Uterus (tissue), 3 donors: ENCODE measurements at regions not wholly inside any gene's neighbourhood (a gene's known extent, or its start where the extent isn't known, plus 50 kb on each side); places are given as distances from the start of the nearest gene placed in this dataset.
A peak's percentile ranks its signal among the peaks of the same experiment; 100 is the strongest.

Experiments used
- DNase-seq, 2 donors: peaks; one replicate each; pipeline ENCODE4 v3.0.0-alpha.2; 2019 to 2020
- H3K27ac ChIP-seq, 2 donors: fragments of 200-600 bp; sonication (generic); 1 replicate in 1 of 2; 2 replicates in 1 of 2; pipeline ENCODE4 v1.5.1; 2016 to 2018
- H3K27me3 ChIP-seq, 2 donors: fragments of 200-600 bp; sonication (generic); one replicate each; pipeline ENCODE4 v1.5.1; 2018 to 2019; ENCODE audit warnings: control low read depth in 1 of 2
- H3K36me3 ChIP-seq, 2 donors: fragments of 200-600 bp; sonication (generic); one replicate each; pipeline ENCODE4 v1.5.1; 2019; ENCODE audit warnings: control low read depth in 1 of 2
- H3K4me1 ChIP-seq, 2 donors: fragments of 200-600 bp; sonication (generic); one replicate each; pipeline ENCODE4 v1.5.1; 2018 to 2019; ENCODE audit warnings: control low read depth in 1 of 2
- H3K4me3 ChIP-seq, 2 donors: fragments of 200-600 bp; sonication (generic); 1 replicate in 1 of 2; 2 replicates in 1 of 2; pipeline ENCODE4 v1.5.1; 2018 to 2019; ENCODE audit warnings: mild to moderate bottlenecking in 1 of 2
- H3K9me3 ChIP-seq, 2 donors: fragments of 200-600 bp; sonication (generic); one replicate each; pipeline ENCODE4 v1.5.1; 2019; ENCODE audit warnings: control low read depth in 1 of 2
- POLR2A ChIP-seq, 2 donors: fragments of 450-650 bp; IDR thresholded peaks; one replicate each; pipeline ENCODE4 v1.6.1; 2016; ENCODE audit warnings: antibody characterized with exemption in 2 of 2, mild to moderate bottlenecking in 1 of 2, moderate library complexity in 1 of 2
- intact Hi-C: fragments of 100-400 bp; cut with DNase I; formaldehyde crosslinking; loops from one replicate; pipeline ENCODE4 v1.15.1; 2023; ENCODE audit warnings: low total_unique reads
- TF ChIP-seq, protein P1 (sequence below), 4 experiments: fragments of 200-600 bp in 2 of 4; fragments of 450-650 bp in 2 of 4; sonication (generic) in 2 of 4; IDR thresholded peaks; one replicate each; pipeline ENCODE4 v1.5.1; 2016 to 2019; ENCODE audit warnings: antibody characterized with exemption in 4 of 4, mild to moderate bottlenecking in 2 of 4, moderate library complexity in 1 of 4
- donor health status: DM: yes; HTN: yes; CAD: no.

DNA sequence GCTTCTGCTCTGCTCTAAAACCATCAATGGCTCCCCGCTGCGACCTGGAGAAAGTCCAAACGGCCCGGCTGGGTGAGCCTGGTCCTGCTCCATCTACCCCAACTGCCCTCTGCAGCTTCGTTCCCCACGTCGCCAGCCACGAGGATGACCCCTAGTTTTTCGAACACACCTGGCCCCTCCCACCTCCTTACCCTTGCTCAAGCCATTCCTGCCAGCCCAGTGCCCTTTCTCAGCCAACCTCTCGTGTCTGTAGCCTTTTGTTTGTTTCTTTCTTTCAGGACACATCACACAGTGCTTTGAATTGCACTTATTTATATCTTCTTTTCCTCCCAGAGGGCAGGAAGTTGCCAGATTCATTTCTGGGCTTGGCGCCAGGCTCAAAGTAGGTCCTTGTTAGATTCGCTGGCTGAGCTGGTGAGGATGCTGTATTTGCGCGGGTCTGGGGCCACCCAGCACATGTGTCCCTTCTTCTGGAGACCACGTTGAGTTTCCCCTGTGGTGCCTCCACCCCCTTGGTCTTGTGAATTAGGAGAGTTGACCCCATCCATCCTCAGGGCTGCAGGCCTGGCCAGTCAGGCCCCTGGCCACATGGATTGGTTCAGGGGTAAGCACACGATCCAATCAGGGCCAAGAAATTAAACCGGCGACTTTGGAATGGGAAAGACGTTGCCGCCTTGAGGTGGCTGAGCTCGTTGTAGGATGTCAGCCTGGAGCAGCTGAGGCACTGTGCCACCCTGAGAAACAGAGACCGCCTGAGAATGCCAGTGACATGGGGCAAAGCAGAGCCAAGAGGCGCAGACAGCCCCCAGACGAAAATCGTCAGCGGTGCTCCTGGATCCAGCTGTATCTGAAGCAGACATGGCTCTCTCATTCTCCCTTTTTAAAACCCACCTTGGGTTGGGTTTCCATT is 156.0 kb downstream of the CEBPB start:
- Histone ChIP-seq H3K4me1 (peaks cover 0 to 3% of the 10 kb centered on the region in 2 donors), H3K27me3 (no peaks in the 10 kb centered on the region), H3K9me3 (no peaks in the 10 kb centered on the region), H3K36me3 (no peaks in the 10 kb centered on the region), H3K4me3 (no peak overlapping the region), H3K27ac (peak overlapping the region; percentile 48 to 53)
- peak; percentile 84 to 88 for DNase-seq
- intact Hi-C loops = no loop called here
- TF ChIP-seq, protein P1, sequence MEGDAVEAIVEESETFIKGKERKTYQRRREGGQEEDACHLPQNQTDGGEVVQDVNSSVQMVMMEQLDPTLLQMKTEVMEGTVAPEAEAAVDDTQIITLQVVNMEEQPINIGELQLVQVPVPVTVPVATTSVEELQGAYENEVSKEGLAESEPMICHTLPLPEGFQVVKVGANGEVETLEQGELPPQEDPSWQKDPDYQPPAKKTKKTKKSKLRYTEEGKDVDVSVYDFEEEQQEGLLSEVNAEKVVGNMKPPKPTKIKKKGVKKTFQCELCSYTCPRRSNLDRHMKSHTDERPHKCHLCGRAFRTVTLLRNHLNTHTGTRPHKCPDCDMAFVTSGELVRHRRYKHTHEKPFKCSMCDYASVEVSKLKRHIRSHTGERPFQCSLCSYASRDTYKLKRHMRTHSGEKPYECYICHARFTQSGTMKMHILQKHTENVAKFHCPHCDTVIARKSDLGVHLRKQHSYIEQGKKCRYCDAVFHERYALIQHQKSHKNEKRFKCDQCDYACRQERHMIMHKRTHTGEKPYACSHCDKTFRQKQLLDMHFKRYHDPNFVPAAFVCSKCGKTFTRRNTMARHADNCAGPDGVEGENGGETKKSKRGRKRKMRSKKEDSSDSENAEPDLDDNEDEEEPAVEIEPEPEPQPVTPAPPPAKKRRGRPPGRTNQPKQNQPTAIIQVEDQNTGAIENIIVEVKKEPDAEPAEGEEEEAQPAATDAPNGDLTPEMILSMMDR (IDR thresholded peaks at IDR 0.05) = no peak
- no peak for TF ChIP-seq POLR2A (IDR thresholded peaks at IDR 0.05)

DNA sequence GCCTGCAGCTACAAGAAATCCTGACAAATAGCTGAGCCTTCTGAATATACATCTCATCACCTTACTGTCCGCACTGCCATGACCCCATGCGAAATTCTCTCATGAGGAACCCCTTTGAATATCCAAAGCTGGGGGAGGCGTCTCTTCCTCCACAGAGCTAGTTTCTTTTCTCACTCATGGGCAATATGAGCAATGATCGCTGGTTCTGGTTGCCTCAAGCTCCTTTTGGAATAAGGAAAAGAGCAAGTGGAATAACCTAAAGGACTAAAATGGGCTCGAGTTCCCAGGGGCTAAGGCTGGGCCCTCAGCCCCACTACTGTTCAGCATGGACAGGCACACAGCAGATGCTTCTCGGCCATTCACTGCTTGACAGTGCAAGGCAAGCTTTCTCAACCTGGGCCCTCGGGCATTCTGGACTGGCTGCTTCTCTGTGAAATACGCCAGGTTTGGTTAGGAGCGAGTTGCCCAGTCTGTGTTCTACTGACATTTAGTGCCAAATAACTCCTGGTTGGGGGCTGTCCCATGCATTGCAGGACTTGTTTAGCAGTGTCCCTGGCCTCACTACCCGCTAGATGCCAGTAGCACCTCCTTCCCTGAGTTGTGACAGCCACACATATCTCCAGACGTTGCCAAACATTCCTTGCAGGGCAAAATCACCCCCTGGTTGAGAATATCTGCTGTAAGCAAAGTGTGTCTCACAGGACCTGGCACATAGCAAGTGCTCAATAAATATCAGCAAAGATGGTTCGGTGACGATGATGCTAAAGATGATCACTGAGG is 156.8 kb downstream of the CEBPB start:
- H3K4me1 ChIP-seq = peaks cover 0 to 3% of the 10 kb centered on the region in 2 donors
- no peak for DNase-seq
- peak overlapping the region; percentile 48 to 53 for H3K27ac ChIP-seq
- intact Hi-C loops = no loop called here
- H3K36me3 ChIP-seq = no peaks in the 10 kb centered on the region
- H3K27me3 ChIP-seq = no peaks in the 10 kb centered on the region
- no peak for TF ChIP-seq POLR2A (IDR thresholded peaks at IDR 0.05)
- TF ChIP-seq, protein P1 (IDR thresholded peaks at IDR 0.05) = no peak
- H3K4me3 ChIP-seq = no peak overlapping the region
- H3K9me3 ChIP-seq = no peaks in the 10 kb centered on the region

DNA sequence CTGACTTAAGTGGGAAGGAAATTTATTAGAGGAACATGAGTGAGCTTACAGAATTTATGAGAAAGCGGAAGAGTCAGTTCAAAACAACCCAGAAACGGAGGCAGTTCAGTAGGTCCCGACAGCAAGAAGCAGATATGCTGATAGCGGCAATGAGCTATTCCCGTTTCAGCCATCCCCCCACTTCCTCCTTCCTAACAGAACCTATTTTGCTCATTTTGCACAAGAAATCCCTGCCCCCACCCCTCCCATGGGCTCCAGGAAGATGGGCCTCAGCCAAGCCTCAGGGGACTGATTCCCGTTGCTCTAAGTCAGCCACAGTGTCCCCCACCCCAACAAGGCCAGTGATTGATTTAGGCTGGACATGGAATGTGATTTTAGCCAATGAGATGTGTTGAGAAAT is 157.5 kb downstream of the CEBPB start:
- intact Hi-C loops = no loop called here
- no peak for TF ChIP-seq POLR2A (IDR thresholded peaks at IDR 0.05)
- TF ChIP-seq, protein P1 (IDR thresholded peaks at IDR 0.05) = no peak
- Histone ChIP-seq H3K27me3 (no peaks in the 10 kb centered on the region), H3K4me1 (peaks cover 0 to 3% of the 10 kb centered on the region in 2 donors), H3K4me3 (no peak overlapping the region), H3K36me3 (no peaks in the 10 kb centered on the region), H3K27ac (peak overlapping the region in 1 of 2 donors; percentile 53), H3K9me3 (no peaks in the 10 kb centered on the region)
- DNase-seq = peak in 1 of 2 donors; percentile 26

DNA sequence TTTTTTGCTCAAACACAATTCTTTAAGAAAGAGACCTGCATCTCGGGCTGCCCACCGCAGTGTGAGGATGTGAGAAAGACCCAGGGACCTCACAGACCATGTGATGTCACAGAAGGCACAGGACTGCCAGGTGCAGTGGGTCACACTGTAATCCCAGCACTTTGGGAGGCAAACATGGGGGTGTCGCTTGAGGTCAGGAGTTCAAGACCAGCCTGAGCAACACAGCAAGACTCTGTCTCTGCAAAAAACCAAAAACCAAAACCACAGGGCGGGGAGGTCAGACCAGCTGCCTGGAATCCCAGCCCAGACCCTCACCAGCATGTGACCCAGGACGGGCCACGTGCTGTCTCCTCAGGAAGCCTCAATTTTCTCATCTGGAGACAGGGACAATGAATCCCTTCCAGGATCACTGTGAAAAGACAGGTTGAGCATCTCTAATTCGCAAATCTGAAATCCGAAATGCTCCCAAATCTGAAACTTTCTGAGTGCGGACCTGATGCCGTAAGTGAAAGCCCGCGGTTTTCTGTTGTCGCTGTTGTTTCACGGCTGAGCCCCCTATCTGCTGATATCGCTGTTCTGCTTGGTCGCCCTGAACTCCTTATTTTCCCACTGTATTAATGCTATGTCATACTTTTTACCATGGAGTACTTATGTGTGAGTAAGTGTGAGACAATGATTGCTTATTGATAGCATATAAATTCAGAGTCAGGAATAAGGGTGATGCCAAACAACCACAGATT is 159.5 kb upstream of the PTPN1 start:
- peaks cover 0 to 3% of the 10 kb centered on the region in 2 donors for H3K4me1 ChIP-seq
- no peak for DNase-seq
- no peaks in the 10 kb centered on the region for H3K36me3 ChIP-seq
- intact Hi-C loops = no loop called here
- no peak overlapping the region for H3K4me3 ChIP-seq
- H3K27ac ChIP-seq = no peak overlapping the region
- no peak for TF ChIP-seq POLR2A (IDR thresholded peaks at IDR 0.05)
- TF ChIP-seq, protein P1 (IDR thresholded peaks at IDR 0.05) = no peak
- no peaks in the 10 kb centered on the region for H3K9me3 ChIP-seq
- H3K27me3 ChIP-seq = no peaks in the 10 kb centered on the region
